ENCODE measurements at regions not wholly inside any gene's neighbourhood (a gene's known extent, or its start where the extent isn't known, plus 50 kb on each side); places are given as distances from the start of the nearest gene placed in this dataset.
"Not testable (repeated sequence)": the region's sequence is repeated elsewhere in the genome, so short reads cannot be mapped to it uniquely, and the experiment has no call there.

- TF ChIP-seq POLR2AphosphoS5, CTCF, POLR2A (IDR thresholded peaks at IDR 0.05): not testable (repeated sequence)
- TF ChIP-seq EP300 (IDR thresholded peaks at IDR 0.05), result peak; percentile 20
Observed at GRCh38 chr11:94238154-94238735, 66.1 kb upstream of the IZUMO1R start.

Measured in stomach (tissue), 4 donors.